ENCODE measurements at regions not wholly inside any gene's neighbourhood (a gene's known extent, or its start where the extent isn't known, plus 50 kb on each side); places are given as distances from the start of the nearest gene placed in this dataset.

- DNase-seq (ENCODE audit: low read depth): no peak
Measured at GRCh38 chr15:77709135-77709886, 76.6 kb upstream of the LINGO1 start.

- no peak for DNase-seq (ENCODE audit: low read depth)
Measured at GRCh38 chr15:77706482-77707244, 74.0 kb upstream of the LINGO1 start.

DNA sequence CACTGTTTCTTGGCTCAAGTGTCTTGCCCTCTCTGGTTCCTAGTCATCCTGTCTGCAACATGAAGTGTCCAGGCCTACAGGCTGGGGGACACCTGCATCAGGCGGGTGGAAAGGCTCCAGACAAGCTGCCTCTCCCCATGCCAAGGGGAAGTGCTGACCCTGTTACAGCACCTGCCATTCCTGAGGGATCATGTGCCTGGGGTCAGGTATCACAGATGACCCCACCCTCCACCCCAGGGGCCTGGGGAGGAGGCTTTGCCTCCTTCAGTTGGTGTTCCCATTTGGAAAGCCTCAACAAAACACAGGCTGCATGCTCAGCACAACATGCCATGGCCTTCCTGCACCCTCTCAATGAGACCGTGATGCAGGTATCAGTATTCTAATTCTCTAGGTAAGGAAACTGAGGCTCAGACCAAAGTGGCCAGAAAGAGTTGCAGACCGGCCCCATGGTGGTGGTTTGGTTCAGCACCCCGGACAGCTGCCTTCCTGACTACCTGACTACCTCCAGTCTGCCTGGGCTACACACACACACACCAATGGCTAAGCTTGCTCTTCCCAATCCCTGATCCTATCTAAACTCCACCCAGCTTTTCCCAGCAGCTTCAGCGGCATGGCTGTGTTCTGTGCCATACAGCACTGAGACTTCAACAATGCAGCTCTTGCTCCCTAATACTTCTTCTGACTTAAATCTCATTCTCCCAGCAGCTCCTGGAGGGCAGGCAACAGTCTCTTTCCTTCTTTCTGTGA lies 69.7 kb upstream of the LINGO1 start:
- no peak for DNase-seq (ENCODE audit: low read depth)

GRCh38 chr15:77698481-77698880 lies 65.8 kb upstream of the LINGO1 start:
- DNase-seq (ENCODE audit: low read depth): no peak

GRCh38 chr15:77697893-77698292 lies 65.2 kb upstream of the LINGO1 start:
- no peak for DNase-seq (ENCODE audit: low read depth)

- DNase-seq (ENCODE audit: low read depth): no peak
Measured at GRCh38 chr15:77696871-77697270, 64.2 kb upstream of the LINGO1 start.

- DNase-seq (ENCODE audit: low read depth): no peak
Measured at GRCh38 chr15:77695961-77696582, 63.4 kb upstream of the LINGO1 start.

DNA sequence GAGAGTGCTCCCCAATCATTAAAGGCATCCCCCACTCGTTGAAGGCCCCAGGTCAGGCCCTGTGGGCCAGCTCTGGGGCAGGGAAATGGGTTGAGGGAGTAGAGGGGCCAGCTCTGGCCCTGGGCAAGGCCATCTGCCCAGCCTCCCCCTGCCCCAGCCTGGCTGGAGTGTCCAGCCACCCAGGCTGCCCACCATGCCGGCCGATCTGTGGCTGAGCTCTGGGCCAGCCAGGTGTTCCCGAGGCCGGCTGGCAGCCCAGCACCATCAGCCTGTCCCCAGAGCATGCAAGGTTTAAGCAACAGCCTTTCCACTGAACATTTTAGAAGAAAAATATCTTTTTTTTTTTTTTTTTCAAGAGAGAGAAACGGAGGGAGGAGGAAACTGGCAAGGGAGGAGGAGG lies 62.8 kb upstream of the LINGO1 start:
- DNase-seq (ENCODE audit: low read depth): no peak

GRCh38 chr15:77693576-77693975 lies 60.9 kb upstream of the LINGO1 start:
- DNase-seq (ENCODE audit: low read depth): no peak

- DNase-seq (ENCODE audit: low read depth): no peak
Measured at GRCh38 chr15:77692614-77693013, 59.9 kb upstream of the LINGO1 start.

- no peak for DNase-seq (ENCODE audit: low read depth)
Measured at GRCh38 chr15:77691607-77692006, 58.9 kb upstream of the LINGO1 start.

DNA sequence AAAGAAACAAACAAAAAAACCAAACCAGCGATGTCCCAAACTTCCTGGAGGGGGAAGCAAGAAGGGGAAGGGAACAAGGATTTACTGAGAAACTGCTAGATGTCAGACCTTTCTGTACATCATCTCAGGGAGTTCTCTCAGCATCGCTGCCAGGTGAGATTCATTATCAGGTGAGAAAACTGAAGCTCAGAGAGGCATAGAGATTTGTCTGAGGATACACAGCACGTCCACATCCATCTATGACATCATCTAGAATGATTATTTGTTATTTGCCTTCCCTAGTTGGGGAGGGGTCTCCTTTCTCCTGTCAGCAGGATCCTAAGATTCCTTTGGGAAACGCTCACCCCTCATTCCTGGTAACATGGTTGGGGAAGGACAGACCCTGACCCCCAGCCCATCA lies 57.1 kb upstream of the LINGO1 start:
- DNase-seq (ENCODE audit: low read depth): no peak

GRCh38 chr15:77688693-77689092 lies 56.0 kb upstream of the LINGO1 start:
- no peak for DNase-seq (ENCODE audit: low read depth)

- no peak for DNase-seq (ENCODE audit: low read depth)
Measured at GRCh38 chr15:77688266-77688665, 55.6 kb upstream of the LINGO1 start.

GRCh38 chr15:77685082-77685815 lies 52.5 kb upstream of the LINGO1 start:
- no peak for DNase-seq (ENCODE audit: low read depth)

DNA sequence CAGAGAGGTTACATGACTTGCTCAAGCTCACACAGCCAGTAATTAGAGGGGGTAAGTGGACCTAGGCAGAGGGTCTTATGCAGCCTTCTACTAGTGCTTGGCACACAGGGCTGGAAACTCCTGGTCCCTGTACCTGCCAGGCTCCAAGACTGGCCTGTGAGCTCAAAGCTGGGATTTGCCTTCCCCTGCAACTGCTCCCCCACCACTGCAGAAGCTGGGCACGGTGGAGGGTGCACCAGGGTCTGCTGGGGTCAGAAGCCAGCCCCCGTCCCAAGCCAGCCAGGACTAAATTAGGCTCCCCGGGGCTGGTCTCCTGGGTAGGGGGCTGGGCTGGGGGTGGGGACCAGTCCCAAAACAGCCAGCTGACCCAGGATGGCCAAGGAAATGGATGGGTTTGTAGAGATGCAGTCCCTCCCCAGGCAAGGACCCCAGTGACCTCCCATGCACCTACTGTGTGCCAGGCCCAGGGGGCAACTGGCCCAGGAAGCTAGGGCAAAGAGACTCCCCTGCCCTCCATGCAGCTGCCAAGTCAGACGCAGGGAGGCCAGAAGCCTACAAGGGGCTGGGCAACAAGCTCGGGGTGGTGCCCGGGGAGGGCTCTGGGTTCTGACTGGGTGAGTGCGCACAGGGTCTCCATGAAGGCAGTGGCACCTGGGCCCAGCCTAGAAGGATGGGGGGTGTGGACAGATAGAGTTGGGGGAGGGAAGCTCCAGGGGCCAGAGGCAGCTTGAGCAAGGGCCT lies 51.8 kb upstream of the LINGO1 start:
- no peak for DNase-seq (ENCODE audit: low read depth)

- no peak for DNase-seq (ENCODE audit: low read depth)
Measured at GRCh38 chr15:77682564-77682963, 49.9 kb upstream of the LINGO1 start.

Measured in non-pigmented ciliary epithelial cell (primary cell).